T-helper 1 cell treated with Interleukin-12 subunit alpha and Interleukin-12 subunit beta and Interleukin-4 antibody, amounts not matched to agents 30 μg/mL and 1 μg/mL, for 36 hours (primary cell): ENCODE measurements at regions not wholly inside any gene's neighbourhood (a gene's known extent, or its start where the extent isn't known, plus 50 kb on each side); places are given as distances from the start of the nearest gene placed in this dataset.

Source experiments
- H3K27ac Mint-ChIP-seq: one replicate; pipeline ENCODE4 v1.8.0; 2021; ENCODE audit warnings: mild to moderate bottlenecking, mixed read lengths
- H3K27me3 Mint-ChIP-seq: one replicate; pipeline ENCODE4 v1.8.0; 2021; ENCODE audit warnings: low read depth, mixed read lengths
- H3K36me3 Mint-ChIP-seq: one replicate; pipeline ENCODE4 v1.8.0; 2021; ENCODE audit warnings: low read depth, mixed read lengths
- H3K4me1 Mint-ChIP-seq: one replicate; pipeline ENCODE4 v1.8.0; 2021; ENCODE audit warnings: low read depth, mixed read lengths
- H3K4me3 Mint-ChIP-seq: one replicate; pipeline ENCODE4 v1.8.0; 2021; ENCODE audit warnings: mild to moderate bottlenecking, moderate library complexity, mixed read lengths
- H3K9me3 Mint-ChIP-seq: one replicate; pipeline ENCODE4 v1.8.0; 2021; ENCODE audit warnings: mixed read lengths

- no peaks in the 10 kb centered on the region for H3K9me3 Mint-ChIP-seq
- no peaks in the 10 kb centered on the region for H3K36me3 Mint-ChIP-seq
- no peak overlapping the region for H3K27ac Mint-ChIP-seq
Observed at GRCh38 chr1:38225745-38226144, 179.2 kb upstream of the POU3F1 start.

GRCh38 chr1:38223391-38223790 is 176.8 kb upstream of the POU3F1 start:
- H3K27ac Mint-ChIP-seq = no peak overlapping the region
- peaks cover 12% of the 10 kb centered on the region for H3K27me3 Mint-ChIP-seq
- no peak overlapping the region for H3K4me3 Mint-ChIP-seq
- no peaks in the 10 kb centered on the region for H3K4me1 Mint-ChIP-seq
- no peaks in the 10 kb centered on the region for H3K36me3 Mint-ChIP-seq
- H3K9me3 Mint-ChIP-seq = no peaks in the 10 kb centered on the region

More at GRCh38 chr1:38225745-38226144, 179.2 kb upstream of the POU3F1 start:
- H3K27me3 Mint-ChIP-seq = peaks cover 7% of the 10 kb centered on the region
- H3K4me1 Mint-ChIP-seq = no peaks in the 10 kb centered on the region
- no peak overlapping the region for H3K4me3 Mint-ChIP-seq

DNA sequence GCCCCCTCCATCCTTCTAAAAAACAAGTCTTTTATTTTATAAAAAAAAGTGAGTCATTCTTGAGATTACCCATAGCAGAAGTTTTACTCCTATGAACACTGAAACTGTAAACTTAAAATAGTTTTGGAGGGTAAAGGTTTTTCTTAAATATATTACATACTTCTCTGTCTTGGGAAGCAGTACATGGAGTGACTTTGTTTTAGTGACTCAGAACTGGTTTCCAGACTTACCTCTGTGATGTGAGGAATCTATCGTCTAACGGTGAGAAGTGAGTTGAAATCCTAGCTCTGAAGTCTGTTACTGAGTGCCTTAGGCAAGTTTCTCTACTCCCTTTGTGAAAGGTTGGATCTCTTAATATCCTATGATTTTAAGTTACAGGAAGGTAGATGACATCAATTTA is 176.3 kb upstream of the POU3F1 start:
- H3K9me3 Mint-ChIP-seq = no peaks in the 10 kb centered on the region
- H3K27me3 Mint-ChIP-seq = peaks cover 12% of the 10 kb centered on the region
- no peak overlapping the region for H3K27ac Mint-ChIP-seq
- no peaks in the 10 kb centered on the region for H3K4me1 Mint-ChIP-seq
- no peak overlapping the region for H3K4me3 Mint-ChIP-seq
- H3K36me3 Mint-ChIP-seq = no peaks in the 10 kb centered on the region

GRCh38 chr1:38221006-38221649 is 174.5 kb upstream of the POU3F1 start:
- no peaks in the 10 kb centered on the region for H3K9me3 Mint-ChIP-seq
- H3K36me3 Mint-ChIP-seq = no peaks in the 10 kb centered on the region
- H3K27me3 Mint-ChIP-seq = peaks cover 12% of the 10 kb centered on the region
- H3K27ac Mint-ChIP-seq = no peak overlapping the region
- H3K4me3 Mint-ChIP-seq = no peak overlapping the region
- H3K4me1 Mint-ChIP-seq = no peaks in the 10 kb centered on the region

DNA sequence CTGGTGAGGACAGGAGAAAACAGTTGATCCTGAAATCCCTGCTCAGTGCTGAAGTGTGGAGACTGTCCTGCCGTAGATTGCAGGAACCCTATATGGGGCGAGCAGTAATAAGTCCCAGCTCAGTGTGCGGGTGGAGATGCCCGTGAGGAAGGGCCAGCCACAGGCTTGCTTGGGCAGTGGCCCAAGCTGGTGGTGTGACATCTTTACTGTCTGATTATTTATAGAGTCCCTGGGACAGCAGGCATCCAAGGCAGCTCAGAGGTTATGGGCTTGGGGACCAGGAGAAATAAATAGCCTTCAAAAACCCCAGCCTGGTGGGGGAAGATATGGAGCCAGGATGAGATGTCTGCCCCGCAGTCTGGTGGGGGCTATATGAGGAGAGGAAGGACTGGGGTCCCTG is 170.7 kb upstream of the POU3F1 start:
- H3K36me3 Mint-ChIP-seq = no peaks in the 10 kb centered on the region

GRCh38 chr1:38213646-38214434 is 167.2 kb upstream of the POU3F1 start:
- Mint-ChIP-seq H3K36me3 (no peaks in the 10 kb centered on the region), H3K27me3 (peaks cover 22% of the 10 kb centered on the region), H3K9me3 (no peaks in the 10 kb centered on the region), H3K27ac (no peak overlapping the region), H3K4me3 (no peak overlapping the region), H3K4me1 (no peaks in the 10 kb centered on the region)

More for the DNA sequence above, 170.7 kb upstream of the POU3F1 start:
- Mint-ChIP-seq H3K9me3 (no peaks in the 10 kb centered on the region), H3K4me3 (no peak overlapping the region), H3K27me3 (peaks cover 32% of the 10 kb centered on the region), H3K4me1 (no peaks in the 10 kb centered on the region), H3K27ac (no peak overlapping the region)

GRCh38 chr1:38210895-38211177 is 164.2 kb upstream of the POU3F1 start:
- H3K27ac Mint-ChIP-seq = no peak overlapping the region
- peaks cover 22% of the 10 kb centered on the region for H3K27me3 Mint-ChIP-seq
- H3K4me3 Mint-ChIP-seq = no peak overlapping the region
- no peaks in the 10 kb centered on the region for H3K4me1 Mint-ChIP-seq
- H3K36me3 Mint-ChIP-seq = no peaks in the 10 kb centered on the region
- H3K9me3 Mint-ChIP-seq = no peaks in the 10 kb centered on the region

- Mint-ChIP-seq H3K4me3 (no peak overlapping the region), H3K27me3 (peaks cover 20% of the 10 kb centered on the region)
Observed at GRCh38 chr1:38210021-38210894, 163.7 kb upstream of the POU3F1 start.

GRCh38 chr1:38208716-38209632 is 162.4 kb upstream of the POU3F1 start:
- Mint-ChIP-seq H3K36me3 (no peaks in the 10 kb centered on the region), H3K9me3 (no peaks in the 10 kb centered on the region), H3K4me1 (no peaks in the 10 kb centered on the region), H3K4me3 (no peak overlapping the region), H3K27ac (no peak overlapping the region), H3K27me3 (peaks cover 12% of the 10 kb centered on the region)

More at GRCh38 chr1:38210021-38210894, 163.7 kb upstream of the POU3F1 start:
- H3K4me1 Mint-ChIP-seq = no peaks in the 10 kb centered on the region
- H3K9me3 Mint-ChIP-seq = no peaks in the 10 kb centered on the region
- H3K36me3 Mint-ChIP-seq = no peaks in the 10 kb centered on the region
- H3K27ac Mint-ChIP-seq = no peak overlapping the region

- Mint-ChIP-seq H3K4me3 (no peak overlapping the region), H3K9me3 (no peaks in the 10 kb centered on the region), H3K27me3 (peaks cover 1% of the 10 kb centered on the region), H3K27ac (no peak overlapping the region), H3K36me3 (no peaks in the 10 kb centered on the region), H3K4me1 (no peaks in the 10 kb centered on the region)
Observed at GRCh38 chr1:38207906-38208305, 161.3 kb upstream of the POU3F1 start.

DNA sequence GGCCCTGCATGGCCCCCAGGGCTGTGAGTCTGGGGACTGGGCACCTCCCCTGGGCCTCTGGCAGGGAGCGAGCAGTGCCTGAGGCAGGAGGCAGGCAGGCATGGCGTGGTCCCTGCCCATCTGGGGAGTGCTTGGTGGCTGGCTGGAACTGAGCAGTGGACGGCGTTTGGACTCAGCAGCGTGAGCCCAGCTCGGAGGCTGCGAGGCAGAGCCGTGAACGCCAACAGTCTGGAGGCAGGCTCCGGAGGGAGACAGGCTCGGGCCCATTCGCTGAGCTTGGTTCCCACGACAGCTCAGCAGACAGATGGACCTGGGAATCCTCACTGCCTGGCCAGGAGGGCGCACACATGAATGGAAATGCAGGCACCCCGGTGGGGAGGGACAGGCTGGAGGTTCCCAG is 160.7 kb upstream of the POU3F1 start:
- Mint-ChIP-seq H3K27me3 (no peaks in the 10 kb centered on the region), H3K4me1 (no peaks in the 10 kb centered on the region), H3K27ac (no peak overlapping the region), H3K4me3 (no peak overlapping the region), H3K9me3 (no peaks in the 10 kb centered on the region), H3K36me3 (no peaks in the 10 kb centered on the region)

GRCh38 chr1:38204698-38205097 is 158.1 kb upstream of the POU3F1 start:
- H3K4me1 Mint-ChIP-seq = no peaks in the 10 kb centered on the region
- H3K27me3 Mint-ChIP-seq = peaks cover 6% of the 10 kb centered on the region
- H3K4me3 Mint-ChIP-seq = no peak overlapping the region
- no peaks in the 10 kb centered on the region for H3K36me3 Mint-ChIP-seq
- no peak overlapping the region for H3K27ac Mint-ChIP-seq
- H3K9me3 Mint-ChIP-seq = no peaks in the 10 kb centered on the region

GRCh38 chr1:38203441-38203840 is 156.8 kb upstream of the POU3F1 start:
- H3K27ac Mint-ChIP-seq = no peak overlapping the region
- H3K36me3 Mint-ChIP-seq = no peaks in the 10 kb centered on the region
- no peaks in the 10 kb centered on the region for H3K9me3 Mint-ChIP-seq
- no peak overlapping the region for H3K4me3 Mint-ChIP-seq
- H3K27me3 Mint-ChIP-seq = peaks cover 8% of the 10 kb centered on the region
- no peaks in the 10 kb centered on the region for H3K4me1 Mint-ChIP-seq

- Mint-ChIP-seq H3K27me3 (peaks cover 8% of the 10 kb centered on the region), H3K9me3 (no peaks in the 10 kb centered on the region), H3K27ac (no peak overlapping the region), H3K4me1 (no peaks in the 10 kb centered on the region), H3K4me3 (no peak overlapping the region), H3K36me3 (no peaks in the 10 kb centered on the region)
Observed at GRCh38 chr1:38201431-38201830, 154.8 kb upstream of the POU3F1 start.
